Calu3 (cell line): ENCODE measurements at regions not wholly inside any gene's neighbourhood (a gene's known extent, or its start where the extent isn't known, plus 50 kb on each side); places are given as distances from the start of the nearest gene placed in this dataset.
A peak's percentile ranks its signal among the peaks of the same experiment; 100 is the strongest.

Experiments
- BruUV-seq: library from RNA; stranded (reverse); fragments of 400-500 nt; replicated peaks from 2 replicates; lab custom pipeline; 2021; lab: Mats Ljungman, UMichigan
- CTCF ChIA-PET: fragments of 300-600 bp; sonication (Branson Sonifier 250); formaldehyde crosslinking; loops from one replicate; lab custom pipeline; 2022; ENCODE audit warnings: antibody characterized with exemption; lab: Charles Lee
- DNase-seq: peaks from one replicate; pipeline ENCODE4 v3.0.0; 2022
- H3K27ac Mint-ChIP-seq: one replicate; pipeline ENCODE4 v1.8.0; 2022; ENCODE audit warnings: mixed read lengths; ENCODE audit not compliant: unreplicated experiment
- H3K27me3 Mint-ChIP-seq: one replicate; pipeline ENCODE4 v1.8.0; 2022; ENCODE audit warnings: mixed read lengths; ENCODE audit not compliant: unreplicated experiment
- H3K36me3 Mint-ChIP-seq: one replicate; pipeline ENCODE4 v1.8.0; 2022; ENCODE audit warnings: mild to moderate bottlenecking, moderate library complexity, mixed read lengths; ENCODE audit not compliant: insufficient read depth, unreplicated experiment
- H3K4me1 Mint-ChIP-seq: one replicate; pipeline ENCODE4 v1.8.0; 2022; ENCODE audit warnings: mild to moderate bottlenecking, low read depth, mixed read lengths; ENCODE audit not compliant: unreplicated experiment
- H3K4me3 Mint-ChIP-seq: one replicate; pipeline ENCODE4 v1.8.0; 2022; ENCODE audit warnings: mild to moderate bottlenecking, low read depth, moderate library complexity, mixed read lengths; ENCODE audit not compliant: unreplicated experiment
- H3K9me3 Mint-ChIP-seq: one replicate; pipeline ENCODE4 v1.8.0; 2022; ENCODE audit warnings: low read depth, mixed read lengths; ENCODE audit not compliant: unreplicated experiment
- intact Hi-C: fragments of 100-400 bp; cut with micrococcal nuclease; formaldehyde crosslinking; loops from one replicate; pipeline ENCODE4 v1.10.0; 2022; ENCODE audit not compliant: unreplicated experiment
- TF ChIP-seq, protein P1 (sequence below): fragments of 200-600 bp; IDR thresholded peaks from one replicate; pipeline ENCODE4 v1.8.0; 2022; ENCODE audit warnings: antibody characterized with exemption; ENCODE audit not compliant: unreplicated experiment

DNA sequence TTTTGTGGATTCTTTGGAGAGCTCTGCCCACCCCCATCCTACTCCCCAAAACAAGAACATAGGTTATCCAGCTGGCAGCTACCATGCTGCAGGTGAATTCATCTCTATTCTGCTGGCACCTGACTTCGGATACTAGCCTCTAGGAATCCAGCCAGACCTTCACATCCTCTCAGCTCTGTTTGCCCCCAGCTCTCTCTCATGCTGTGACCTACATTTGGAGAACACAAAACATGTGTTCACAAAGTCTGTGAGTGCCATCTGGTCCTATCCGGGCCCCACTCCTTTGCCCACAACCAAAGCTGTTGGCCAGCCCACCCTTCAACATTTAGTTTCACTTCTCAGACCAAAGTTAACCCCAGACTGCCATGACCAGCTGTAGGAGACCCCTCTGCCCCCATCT is 89.4 kb upstream of the C3orf80 start:
- intact Hi-C loops, result no loop called here
- TF ChIP-seq, protein P1, sequence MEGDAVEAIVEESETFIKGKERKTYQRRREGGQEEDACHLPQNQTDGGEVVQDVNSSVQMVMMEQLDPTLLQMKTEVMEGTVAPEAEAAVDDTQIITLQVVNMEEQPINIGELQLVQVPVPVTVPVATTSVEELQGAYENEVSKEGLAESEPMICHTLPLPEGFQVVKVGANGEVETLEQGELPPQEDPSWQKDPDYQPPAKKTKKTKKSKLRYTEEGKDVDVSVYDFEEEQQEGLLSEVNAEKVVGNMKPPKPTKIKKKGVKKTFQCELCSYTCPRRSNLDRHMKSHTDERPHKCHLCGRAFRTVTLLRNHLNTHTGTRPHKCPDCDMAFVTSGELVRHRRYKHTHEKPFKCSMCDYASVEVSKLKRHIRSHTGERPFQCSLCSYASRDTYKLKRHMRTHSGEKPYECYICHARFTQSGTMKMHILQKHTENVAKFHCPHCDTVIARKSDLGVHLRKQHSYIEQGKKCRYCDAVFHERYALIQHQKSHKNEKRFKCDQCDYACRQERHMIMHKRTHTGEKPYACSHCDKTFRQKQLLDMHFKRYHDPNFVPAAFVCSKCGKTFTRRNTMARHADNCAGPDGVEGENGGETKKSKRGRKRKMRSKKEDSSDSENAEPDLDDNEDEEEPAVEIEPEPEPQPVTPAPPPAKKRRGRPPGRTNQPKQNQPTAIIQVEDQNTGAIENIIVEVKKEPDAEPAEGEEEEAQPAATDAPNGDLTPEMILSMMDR, result no peak
- CTCF ChIA-PET, result no interaction called here
- H3K27ac Mint-ChIP-seq, result no peak overlapping the region
- H3K36me3 Mint-ChIP-seq, result peaks cover 8% of the 10 kb centered on the region
- no peak for DNase-seq
- H3K27me3 Mint-ChIP-seq, result no peaks in the 10 kb centered on the region
- no peaks in the 10 kb centered on the region for H3K9me3 Mint-ChIP-seq
- H3K4me3 Mint-ChIP-seq, result no peak overlapping the region
- peaks cover 29% of the 10 kb centered on the region for H3K4me1 Mint-ChIP-seq
- no TSS peak for BruUV-seq

DNA sequence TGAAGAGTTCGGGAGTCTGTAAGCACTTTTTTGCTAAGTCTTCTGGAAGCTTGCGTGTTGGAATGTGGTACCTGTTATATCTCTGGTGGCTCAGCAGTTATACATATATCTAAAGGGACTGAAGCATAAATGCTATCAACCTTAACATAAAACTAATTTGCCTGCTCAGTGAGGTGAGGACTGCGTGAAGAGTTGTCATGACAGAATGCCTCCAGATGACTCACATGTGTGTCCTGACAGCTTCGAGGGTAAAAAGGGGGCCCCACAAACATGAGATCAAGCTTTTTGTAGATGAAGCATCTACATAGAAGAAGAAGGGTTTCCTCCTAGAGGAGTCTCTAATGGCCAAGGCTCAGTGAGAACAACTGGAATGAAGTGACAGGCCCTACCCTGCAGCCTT is 88.8 kb upstream of the C3orf80 start:
- TF ChIP-seq, protein P1, result no peak
- DNase-seq, result no peak
- H3K4me3 Mint-ChIP-seq, result no peak overlapping the region
- no TSS peak for BruUV-seq
- intact Hi-C loops, result no loop called here
- H3K36me3 Mint-ChIP-seq, result peaks cover 8% of the 10 kb centered on the region
- H3K27ac Mint-ChIP-seq, result no peak overlapping the region
- H3K4me1 Mint-ChIP-seq, result peaks cover 34% of the 10 kb centered on the region
- H3K27me3 Mint-ChIP-seq, result no peaks in the 10 kb centered on the region
- CTCF ChIA-PET, result interaction anchor here (0.6 kb wide), 1 partner anchor 39 kb away, joined by 4 read pairs; no protein-coding TSS in a partner anchor
- H3K9me3 Mint-ChIP-seq, result no peaks in the 10 kb centered on the region

DNA sequence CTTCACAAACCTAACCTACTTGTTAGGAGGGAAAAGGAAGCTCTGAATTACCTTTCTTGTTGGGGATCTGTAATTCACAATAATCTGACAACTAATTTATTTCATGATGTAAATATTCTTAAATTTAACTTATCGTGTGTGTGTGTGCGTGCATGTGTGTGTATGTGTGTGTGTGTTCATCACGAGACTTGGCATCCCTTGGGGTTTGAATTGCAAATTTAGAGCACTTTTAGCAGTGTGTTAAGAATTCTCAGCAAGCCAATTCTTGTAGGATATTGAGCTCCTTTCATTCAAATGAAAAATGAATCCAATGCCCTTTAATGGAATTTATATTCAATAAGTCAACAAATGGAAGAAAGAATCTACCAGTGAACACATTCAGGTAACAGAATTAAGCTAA is 85.9 kb upstream of the C3orf80 start:
- peaks cover 3% of the 10 kb centered on the region for H3K36me3 Mint-ChIP-seq
- H3K9me3 Mint-ChIP-seq, result peaks cover 9% of the 10 kb centered on the region
- intact Hi-C loops, result no loop called here
- no peak for DNase-seq
- H3K4me1 Mint-ChIP-seq, result peaks cover 39% of the 10 kb centered on the region
- no peak overlapping the region for H3K27ac Mint-ChIP-seq
- H3K4me3 Mint-ChIP-seq, result no peak overlapping the region
- H3K27me3 Mint-ChIP-seq, result no peaks in the 10 kb centered on the region
- no TSS peak for BruUV-seq
- TF ChIP-seq, protein P1, result no peak
- CTCF ChIA-PET, result interaction anchor here (1.3 kb wide), 1 partner anchor 24 kb away, joined by 5 read pairs; no protein-coding TSS in a partner anchor

DNA sequence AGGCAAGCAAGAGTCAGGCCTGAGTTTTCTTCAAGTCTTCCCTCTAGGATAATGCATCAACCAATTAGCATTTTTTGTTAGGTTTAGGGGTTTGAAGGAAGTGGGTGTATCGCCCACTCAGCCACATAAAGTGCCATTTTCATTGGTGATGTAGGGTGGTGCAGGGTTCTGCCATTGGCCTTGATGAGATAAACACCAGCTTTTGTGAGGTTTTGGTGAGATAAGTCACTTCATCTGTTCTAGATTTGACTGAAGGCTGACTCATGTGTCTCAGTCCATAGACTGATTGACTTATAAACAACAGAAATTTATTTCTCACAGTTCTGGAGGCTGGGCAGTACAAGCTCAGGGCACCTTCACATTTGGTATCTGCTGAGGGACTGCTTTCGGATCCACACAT is 84.5 kb upstream of the C3orf80 start:
- Mint-ChIP-seq H3K9me3 (peaks cover 9% of the 10 kb centered on the region), H3K27me3 (no peaks in the 10 kb centered on the region), H3K4me1 (peaks cover 28% of the 10 kb centered on the region), H3K36me3 (no peaks in the 10 kb centered on the region), H3K4me3 (no peak overlapping the region), H3K27ac (peak overlapping the region; percentile 66)
- BruUV-seq, result no TSS peak
- TF ChIP-seq, protein P1, result no peak
- no peak for DNase-seq
- intact Hi-C loops, result no loop called here
- CTCF ChIA-PET, result interaction anchor here (1.6 to 1.8 kb wide), 2 partner anchors 22 to 109 kb away, joined by 5 to 7 read pairs; no protein-coding TSS in a partner anchor
